Breast epithelium (tissue), 3 donors: ENCODE measurements at regions not wholly inside any gene's neighbourhood (a gene's known extent, or its start where the extent isn't known, plus 50 kb on each side); places are given as distances from the start of the nearest gene placed in this dataset.

Experiments
- CTCF ChIP-seq, 3 donors: fragments of 450-650 bp; IDR thresholded peaks; one replicate each; pipeline ENCODE4 v1.5.1; 2016 to 2017; ENCODE audit warnings: antibody characterized with exemption in 3 of 3, mild to moderate bottlenecking in 3 of 3, moderate library complexity in 3 of 3
- POLR2A ChIP-seq: fragments of 450-650 bp; IDR thresholded peaks from one replicate; pipeline ENCODE4 v1.6.1; 2016; ENCODE audit warnings: antibody characterized with exemption, mild to moderate bottlenecking, moderate library complexity
- POLR2AphosphoS5 ChIP-seq, 3 donors: sonication (generic); formaldehyde crosslinking; IDR thresholded peaks; one replicate each; pipeline ENCODE4 v1.6.1; 2017; ENCODE audit warnings: antibody characterized with exemption in 3 of 3

- no peak for TF ChIP-seq CTCF (IDR thresholded peaks at IDR 0.05)
- TF ChIP-seq POLR2A: no peak
- no peak for TF ChIP-seq POLR2AphosphoS5 (IDR thresholded peaks at IDR 0.05)
Observed at GRCh38 chr1:238652346-238652968, 733.9 kb upstream of the CHRM3 start.
